IMR-90 (cell line): ENCODE measurements at regions not wholly inside any gene's neighbourhood (a gene's known extent, or its start where the extent isn't known, plus 50 kb on each side); places are given as distances from the start of the nearest gene placed in this dataset.

Experiments used
- ATAC-seq: fragments of 200-7000 bp; cut with Tn5 transposase; 2 replicates; pipeline ENCODE4 v1.9.1; 2020; ENCODE audit warnings: low read depth, mild to moderate bottlenecking, moderate library complexity
- BruUV-seq: library from RNA; stranded (reverse); fragments of 400-500 nt; replicated peaks from 2 replicates; lab custom pipeline; 2021; lab: Mats Ljungman, UMichigan
- CTCF ChIA-PET: fragments of 300-600 bp; formaldehyde crosslinking; extraction: SDS; loops from one replicate; lab custom pipeline; 2021; ENCODE audit warnings: antibody characterized with exemption; lab: Yijun Ruan, JAX
- POLR2A ChIA-PET: fragments of 300-600 bp; sonication (Branson Sonifier 250); formaldehyde crosslinking; loops from one replicate; lab custom pipeline; 2022; ENCODE audit warnings: antibody characterized with exemption; ENCODE audit not compliant: unreplicated experiment; lab: Charles Lee
- DNase-seq: peaks from one replicate; pipeline ENCODE4 v3.0.0; 2013
- H2AFZ ChIP-seq: replicated peaks from 2 replicates; pipeline ENCODE3; 2013; ENCODE audit warnings: low read length, mild to moderate bottlenecking; ENCODE audit not compliant: poor library complexity
- H2AK5ac ChIP-seq: 2 replicates; pipeline ENCODE4 v1.6.1; 2013; ENCODE audit warnings: low read depth, low read length, inconsistent platforms
- H2AK9ac ChIP-seq: replicated peaks from 2 replicates; pipeline ENCODE3; 2013; ENCODE audit warnings: mild to moderate bottlenecking, low read depth, low read length, moderate library complexity; ENCODE audit not compliant: poor library complexity
- H2BK120ac ChIP-seq: 2 replicates; pipeline ENCODE4 v1.6.1; 2013; ENCODE audit warnings: low read depth, low read length, inconsistent platforms
- H2BK15ac ChIP-seq: 3 replicates; pipeline ENCODE4 v1.6.1; 2013; ENCODE audit warnings: low read depth, low read length, inconsistent platforms
- H2BK20ac ChIP-seq: 2 replicates; pipeline ENCODE4 v1.6.1; 2013; ENCODE audit warnings: low read depth, mild to moderate bottlenecking, inconsistent platforms, low read length, moderate library complexity
- H2BK5ac ChIP-seq: 2 replicates; pipeline ENCODE4 v1.6.1; 2013; ENCODE audit warnings: mild to moderate bottlenecking, low read depth, low read length, inconsistent platforms; ENCODE audit not compliant: poor library complexity, severe bottlenecking
- H3K14ac ChIP-seq: replicated peaks from 2 replicates; pipeline ENCODE4 v1.6.1; 2013; ENCODE audit warnings: low read depth, low read length, inconsistent platforms
- H3K18ac ChIP-seq: 2 replicates; pipeline ENCODE4 v1.6.1; 2013; ENCODE audit warnings: low read depth, low read length, control low read depth
- H3K23ac ChIP-seq: 2 replicates; pipeline ENCODE4 v1.6.1; 2013; ENCODE audit warnings: low read depth, low read length, inconsistent platforms
- H3K27ac ChIP-seq: 2 replicates; pipeline ENCODE4 v1.5.1; 2013; ENCODE audit warnings: mild to moderate bottlenecking, control low read depth, low read length; ENCODE audit not compliant: insufficient read depth
- H3K27me3 ChIP-seq: 2 replicates; pipeline ENCODE4 v1.6.1; 2013; ENCODE audit warnings: low read length; ENCODE audit not compliant: control insufficient read depth, insufficient read depth
- H3K36me3 ChIP-seq: 2 replicates; pipeline ENCODE4 v1.6.1; 2013; ENCODE audit warnings: low read length, mixed read lengths; ENCODE audit not compliant: control insufficient read depth, insufficient read depth
- H3K4ac ChIP-seq: 2 replicates; pipeline ENCODE4 v1.6.1; 2013; ENCODE audit warnings: low read depth, low read length, inconsistent platforms
- H3K4me1 ChIP-seq: 2 replicates; pipeline ENCODE4 v1.6.1; 2013; ENCODE audit warnings: low read length, mixed read lengths; ENCODE audit not compliant: control insufficient read depth, insufficient read depth
- H3K4me2 ChIP-seq: 2 replicates; pipeline ENCODE4 v1.6.1; 2013; ENCODE audit warnings: low read depth, mild to moderate bottlenecking, control low read depth, low read length, moderate library complexity
- H3K4me3 ChIP-seq: 2 replicates; pipeline ENCODE4 v1.5.1; 2013; ENCODE audit warnings: low read depth, mild to moderate bottlenecking, control low read depth, low read length, moderate library complexity; ENCODE audit not compliant: insufficient read depth
- H3K56ac ChIP-seq: 2 replicates; pipeline ENCODE4 v1.6.1; 2013; ENCODE audit warnings: low read length, inconsistent platforms; ENCODE audit not compliant: insufficient read depth; ENCODE audit errors: extremely low read depth
- H3K79me1 ChIP-seq, 2 experiments: 2 replicates each; pipeline ENCODE4 v1.6.1; 2013; ENCODE audit warnings: low read length in 2 of 2, inconsistent platforms in 1 of 2, low read depth in 1 of 2
- H3K9ac ChIP-seq: 2 replicates; pipeline ENCODE4 v1.6.1; 2013; ENCODE audit warnings: low read depth, low read length, control low read depth
- H3K9me1 ChIP-seq: 2 replicates; pipeline ENCODE4 v1.6.1; 2013; ENCODE audit warnings: low read length, inconsistent platforms; ENCODE audit not compliant: insufficient read depth
- H3K9me3 ChIP-seq: 2 replicates; pipeline ENCODE4 v1.6.1; 2013; ENCODE audit warnings: low read length; ENCODE audit not compliant: control insufficient read depth, insufficient read depth
- H4K20me1 ChIP-seq: 2 replicates; pipeline ENCODE4 v1.6.1; 2013; ENCODE audit warnings: low read length, inconsistent platforms; ENCODE audit not compliant: insufficient read depth
- H4K5ac ChIP-seq: 2 replicates; pipeline ENCODE4 v1.6.1; 2013; ENCODE audit warnings: mild to moderate bottlenecking, low read depth, low read length, control low read depth
- H4K8ac ChIP-seq, 2 experiments: 2 replicates each; pipeline ENCODE4 v1.6.1; 2013; ENCODE audit warnings: low read depth in 2 of 2, low read length in 2 of 2, control low read depth in 1 of 2, inconsistent platforms in 1 of 2
- H4K91ac ChIP-seq: 2 replicates; pipeline ENCODE4 v1.6.1; 2013; ENCODE audit warnings: low read depth, low read length, inconsistent platforms; ENCODE audit not compliant: insufficient read depth
- BHLHE40 ChIP-seq: fragments of 150-350 bp; IDR thresholded peaks from 2 replicates; pipeline ENCODE4 v1.6.1; 2016; ENCODE audit warnings: mild to moderate bottlenecking, low read depth, low read length
- CEBPB ChIP-seq: IDR thresholded peaks from 2 replicates; pipeline ENCODE4 v1.6.1; 2012; ENCODE audit warnings: low read depth, low read length, improper control_type of control experiment
- CTCF ChIP-seq: conservative IDR thresholded peaks from 2 replicates; pipeline ENCODE4 v1.5.1; 2012; ENCODE audit warnings: mild to moderate bottlenecking, low read depth, low read length, improper control_type of control experiment
- ELK1 ChIP-seq: fragments of 150-350 bp; IDR thresholded peaks from 2 replicates; pipeline ENCODE4 v1.6.1; 2016; ENCODE audit warnings: low read depth, mild to moderate bottlenecking, low read length, moderate library complexity, borderline replicate concordance
- FOS ChIP-seq: fragments of 150-350 bp; IDR thresholded peaks from 2 replicates; pipeline ENCODE4 v1.6.1; 2016; ENCODE audit warnings: low read depth, low read length
- MAFK ChIP-seq: IDR thresholded peaks from 2 replicates; pipeline ENCODE4 v1.6.1; 2012; ENCODE audit warnings: low read depth, low read length, improper control_type of control experiment
- MAZ ChIP-seq: IDR thresholded peaks from 2 replicates; pipeline ENCODE4 v1.6.1; 2012; ENCODE audit warnings: low read depth, mild to moderate bottlenecking, low read length, improper control_type of control experiment, moderate library complexity, borderline replicate concordance
- MXI1 ChIP-seq: IDR thresholded peaks from 2 replicates; pipeline ENCODE4 v1.6.1; 2012; ENCODE audit warnings: low read depth, mild to moderate bottlenecking, low read length, moderate library complexity, borderline replicate concordance
- NFE2L2 ChIP-seq: fragments of 150-350 bp; IDR thresholded peaks from 2 replicates; pipeline ENCODE4 v1.6.1; 2016; ENCODE audit warnings: low read depth, mild to moderate bottlenecking, low read length
- POLR2A ChIP-seq: IDR thresholded peaks from 2 replicates; pipeline ENCODE4 v1.6.1; 2012; ENCODE audit warnings: mild to moderate bottlenecking, low read depth, low read length
- RAD21 ChIP-seq: IDR thresholded peaks from 2 replicates; pipeline ENCODE4 v1.6.1; 2012; ENCODE audit warnings: low read length, improper control_type of control experiment
- RCOR1 ChIP-seq: IDR thresholded peaks from 2 replicates; pipeline ENCODE4 v1.6.1; 2012; ENCODE audit warnings: mild to moderate bottlenecking, low read length, improper control_type of control experiment; ENCODE audit not compliant: insufficient replicate concordance
- RFX5 ChIP-seq: IDR thresholded peaks from 2 replicates; pipeline ENCODE4 v1.8.0; 2012; ENCODE audit warnings: low read depth, mild to moderate bottlenecking, low read length, moderate library complexity
- SMC3 ChIP-seq: fragments of 150-350 bp; IDR thresholded peaks from 2 replicates; pipeline ENCODE4 v1.6.1; 2016; ENCODE audit warnings: low read depth, mild to moderate bottlenecking, antibody characterized with exemption, low read length, moderate library complexity
- USF2 ChIP-seq: fragments of 150-350 bp; IDR thresholded peaks from 2 replicates; pipeline ENCODE4 v1.6.1; 2017; ENCODE audit warnings: mild to moderate bottlenecking, antibody characterized with exemption, low read length, low read depth
- WGBS, 2 experiments: methylation state at CpG; one replicate each; pipeline versions ENCODE4 v1.1.5 to v1.1.7; 2013; ENCODE audit warnings: missing lambda C conversion rate in 2 of 2; ENCODE audit not compliant: insufficient read length in 1 of 2; ENCODE audit errors: extremely low coverage in 2 of 2; 5-methylcytosine and 5-hydroxymethylcytosine counted together
- dilution Hi-C: fragments of 300-500 bp; cut with HindIII; formaldehyde crosslinking; loops from one replicate; pipeline ENCODE4 v1.14.3; 2018; ENCODE audit warnings: low sequenced_read_pairs; ENCODE audit not compliant: unreplicated experiment
- in situ Hi-C: fragments of 300-500 bp; cut with MboI; formaldehyde crosslinking; loops from 3 replicates; pipeline ENCODE4 v1.14.3; 2019; ENCODE audit warnings: low sequenced_read_pairs, inconsistent platforms, mixed read lengths
- intact Hi-C: fragments of 100-400 bp; cut with micrococcal nuclease; formaldehyde crosslinking; loops from 2 replicates; pipeline ENCODE4 v1.10.0; 2022

GRCh38 chr9:26331223-26331622 is 561.4 kb downstream of the CAAP1 start:
- no peaks in the 10 kb centered on the region for H3K9me3 ChIP-seq
- H3K18ac ChIP-seq = no peak overlapping the region
- dilution Hi-C loops = no loop called here
- DNase-seq = no peak
- no peak overlapping the region for H2AK5ac ChIP-seq
- no peak overlapping the region for H3K4ac ChIP-seq
- no peak overlapping the region for H3K4me2 ChIP-seq
- no peaks in the 10 kb centered on the region for H4K20me1 ChIP-seq
- H2BK15ac ChIP-seq = no peak overlapping the region
- no peaks in the 10 kb centered on the region for H3K4me1 ChIP-seq
- H3K36me3 ChIP-seq = no peaks in the 10 kb centered on the region
- H2BK5ac ChIP-seq = no peak overlapping the region
- no peak overlapping the region for H2AFZ ChIP-seq
- H3K27ac ChIP-seq = no peak overlapping the region
- CTCF ChIA-PET = no interaction called here
- H3K9ac ChIP-seq = no peak overlapping the region
- H3K9me1 ChIP-seq = no peaks in the 10 kb centered on the region
- H3K56ac ChIP-seq = no peak overlapping the region
- H2BK20ac ChIP-seq = no peak overlapping the region
- H4K91ac ChIP-seq = no peak overlapping the region
- no peaks in the 10 kb centered on the region for H3K79me1 ChIP-seq
- no peak for ATAC-seq
- in situ Hi-C loops = no loop called here
- POLR2A ChIA-PET = no interaction called here
- H3K27me3 ChIP-seq = no peaks in the 10 kb centered on the region
- H2BK120ac ChIP-seq = no peak overlapping the region
- no peak overlapping the region for H3K4me3 ChIP-seq
- H3K14ac ChIP-seq = no peak overlapping the region
- H2AK9ac ChIP-seq = no peak overlapping the region
- no peak overlapping the region for H3K23ac ChIP-seq
- no TSS peak for BruUV-seq
- intact Hi-C loops = no loop called here
- TF ChIP-seq MXI1 (no peak), CEBPB (no peak), MAZ (no peak), RCOR1 (no peak), NFE2L2 (no peak), ELK1 (no peak), CTCF (no peak), POLR2A (no peak), USF2 (no peak), RAD21 (no peak), RFX5 (no peak), SMC3 (no peak), FOS (no peak), BHLHE40 (no peak), MAFK (no peak)
- no peak overlapping the region for H4K5ac ChIP-seq
- WGBS, 2 experiments = no CpG with 5 or more reads among the region's 3 CpGs
- H4K8ac ChIP-seq = no peak overlapping the region
